ENCODE measurements at regions not wholly inside any gene's neighbourhood (a gene's known extent, or its start where the extent isn't known, plus 50 kb on each side); places are given as distances from the start of the nearest gene placed in this dataset.
A peak's percentile ranks its signal among the peaks of the same experiment; 100 is the strongest.

DNA sequence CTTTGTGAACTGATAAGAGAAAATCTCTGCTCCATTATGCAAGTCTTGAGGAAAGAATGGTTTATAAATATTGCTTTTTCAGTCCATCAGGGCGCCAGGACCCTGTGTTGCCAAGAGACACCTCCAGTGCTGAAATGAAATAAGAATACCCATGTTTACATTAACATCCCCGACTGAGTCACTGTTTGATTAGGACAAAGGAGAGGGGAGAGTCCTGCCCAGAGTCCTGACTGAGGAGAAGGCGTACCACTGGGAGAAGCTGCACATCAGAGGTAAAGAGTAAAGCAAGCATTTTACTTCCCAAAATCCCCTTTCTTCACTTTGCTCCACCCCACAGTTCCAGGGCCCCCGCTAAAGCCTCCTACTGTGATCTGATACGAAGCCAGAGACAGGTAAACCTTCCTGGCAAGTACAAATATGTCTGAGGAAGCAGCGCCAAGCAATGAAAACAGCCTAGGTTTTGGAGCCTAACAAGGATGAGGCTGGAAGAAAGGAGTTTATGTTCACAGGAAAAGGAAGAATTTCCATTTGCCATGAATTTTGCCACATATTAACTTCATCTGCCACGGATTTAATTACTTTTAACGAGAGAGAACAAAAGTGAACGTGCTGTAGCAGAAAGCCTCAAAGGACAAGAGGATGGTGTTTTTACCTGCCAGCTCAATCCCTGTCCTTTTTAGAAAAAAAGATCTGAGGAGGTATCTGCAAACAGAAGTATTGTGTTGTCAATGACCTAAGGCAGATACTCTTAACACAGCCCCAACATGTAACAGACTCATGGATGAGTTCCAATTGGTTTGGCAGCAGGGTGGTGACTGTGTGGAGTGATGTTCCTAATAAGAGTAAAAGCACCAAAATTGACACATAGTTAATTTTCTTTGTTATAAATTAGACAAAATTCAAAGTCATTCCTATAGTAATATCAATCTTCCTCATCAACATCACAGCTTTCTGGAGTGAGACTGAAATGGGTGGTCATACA lies 209.4 kb upstream of the TLE4 start:
- DNase-seq, result no peak

DNA sequence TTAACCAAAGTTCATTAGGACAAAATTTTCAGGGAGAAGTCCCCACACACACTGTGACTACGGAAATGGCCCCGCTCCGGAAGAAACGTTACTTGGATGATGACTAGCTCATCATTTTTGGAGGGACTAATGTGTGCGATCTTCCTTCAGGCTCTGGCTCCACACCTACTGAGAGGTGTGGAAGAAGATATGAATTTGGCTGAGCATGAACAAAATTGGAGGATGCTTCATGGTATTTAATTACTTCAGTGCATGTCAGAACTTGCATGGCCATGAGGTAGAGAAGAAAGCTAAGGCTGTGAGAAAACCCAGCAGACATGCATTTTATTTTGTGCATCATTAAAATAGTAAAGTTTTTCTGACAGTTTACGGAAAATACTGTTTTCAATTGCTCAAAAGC lies 202.1 kb upstream of the TLE4 start:
- no peak for DNase-seq

DNA sequence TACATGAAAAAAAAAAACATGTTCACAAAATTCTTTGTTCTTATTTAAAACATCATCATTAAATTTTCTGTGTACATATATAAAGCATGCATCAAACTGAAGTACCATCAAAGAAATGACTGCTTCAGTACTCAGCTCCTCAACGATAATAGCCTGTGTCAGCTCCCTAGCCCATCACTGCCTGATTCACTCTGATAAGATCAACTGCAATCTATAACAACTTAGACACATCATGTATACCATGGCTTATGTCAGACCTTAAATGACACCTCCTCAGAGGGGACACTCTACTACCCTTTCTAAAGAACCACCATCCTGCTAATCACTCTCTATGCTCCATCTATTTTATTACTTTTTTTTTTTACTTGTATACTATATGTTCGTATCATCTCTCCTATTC lies 200.5 kb upstream of the TLE4 start:
- DNase-seq, result no peak

DNA sequence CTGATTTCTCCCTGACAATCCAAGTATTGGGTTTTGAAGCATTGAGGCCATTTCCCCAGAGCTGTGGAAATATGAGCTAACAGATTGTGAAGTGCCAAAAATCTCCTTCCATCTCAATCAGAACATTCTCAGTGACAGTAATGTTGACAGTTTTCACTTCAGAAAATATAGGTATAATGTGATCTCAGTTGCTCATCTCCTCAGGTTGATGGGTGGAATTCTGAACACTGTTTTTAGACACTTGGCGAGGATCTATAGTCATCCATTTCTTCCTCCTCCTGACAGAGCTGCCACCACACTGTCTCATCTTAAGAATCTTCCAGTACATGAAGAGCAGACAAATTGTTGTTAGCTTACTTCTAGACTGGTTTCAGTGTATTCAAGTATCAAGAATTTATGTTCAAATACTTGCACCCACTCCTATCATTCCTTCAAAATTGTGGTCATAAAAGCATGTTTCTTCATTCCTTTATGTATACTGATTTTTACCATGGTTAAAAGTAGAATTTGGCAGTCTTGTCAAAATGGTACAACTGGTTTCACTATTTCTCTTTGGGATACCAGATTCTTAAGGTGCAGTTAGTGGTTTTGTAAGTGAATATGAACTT lies 199.7 kb upstream of the TLE4 start:
- DNase-seq, result no peak

DNA sequence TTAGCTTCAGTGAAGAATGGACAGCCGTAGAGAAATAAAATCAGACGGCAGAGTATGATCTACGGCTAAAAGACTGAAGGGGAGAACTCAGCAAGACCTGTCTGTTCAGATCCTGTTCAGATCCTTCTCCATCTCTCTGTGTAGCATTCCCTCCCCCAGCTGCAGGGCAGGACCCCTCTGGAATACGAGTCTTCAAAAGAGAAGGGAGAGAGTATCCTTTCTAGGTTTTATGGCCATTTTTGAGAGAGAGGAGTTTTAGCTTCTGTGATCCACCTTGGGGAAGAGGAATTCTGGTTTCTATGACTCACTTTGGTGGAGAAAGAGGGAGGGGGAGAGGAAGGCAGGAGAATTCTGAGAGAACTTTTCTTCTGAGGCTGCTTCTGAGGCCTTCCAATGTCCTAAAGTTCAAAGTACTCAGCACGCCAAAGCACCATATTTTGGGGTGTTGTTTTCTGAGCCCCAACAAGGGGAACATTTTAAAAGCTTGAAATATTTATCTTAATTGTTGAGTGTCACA lies 194.4 kb upstream of the TLE4 start:
- no peak for DNase-seq

DNA sequence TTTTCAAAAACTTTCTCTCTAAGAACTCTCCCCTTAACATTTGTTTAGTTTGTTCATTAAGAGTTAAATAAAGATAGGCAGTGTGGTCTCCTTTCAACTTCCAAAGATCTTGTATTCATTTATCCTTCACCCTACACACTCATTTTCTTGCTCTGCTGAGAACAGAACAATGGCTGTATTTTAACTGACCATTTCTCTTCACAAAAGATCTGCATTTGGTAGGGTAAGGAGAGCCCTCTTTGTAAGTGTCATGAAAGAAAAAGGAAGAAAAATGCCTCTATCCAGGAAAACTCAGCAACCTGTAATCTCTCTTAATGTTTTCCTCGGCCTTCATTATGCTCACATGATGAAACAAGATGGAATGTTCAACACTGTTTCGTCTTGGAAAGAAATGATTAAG lies 193.7 kb upstream of the TLE4 start:
- DNase-seq, result no peak

DNA sequence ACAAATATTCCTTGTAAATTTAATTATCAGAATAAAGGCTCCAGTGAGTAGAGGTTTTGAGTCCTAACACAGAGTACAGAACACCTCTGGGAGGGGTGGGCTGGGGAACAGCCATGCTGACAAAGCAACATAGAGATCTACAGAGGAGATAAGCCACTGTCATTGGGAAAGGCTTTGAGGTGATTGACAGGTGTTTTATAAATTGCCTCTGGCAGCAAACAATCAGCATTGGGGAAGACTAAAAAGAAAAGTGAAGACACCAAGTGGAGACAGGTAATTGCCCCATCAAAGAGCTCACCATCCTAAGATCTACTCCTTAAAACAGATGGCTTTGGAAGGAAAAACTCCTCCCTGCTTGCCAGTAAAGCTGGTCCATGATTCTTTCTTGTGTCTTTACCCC lies 189.7 kb upstream of the TLE4 start:
- DNase-seq, result no peak

DNA sequence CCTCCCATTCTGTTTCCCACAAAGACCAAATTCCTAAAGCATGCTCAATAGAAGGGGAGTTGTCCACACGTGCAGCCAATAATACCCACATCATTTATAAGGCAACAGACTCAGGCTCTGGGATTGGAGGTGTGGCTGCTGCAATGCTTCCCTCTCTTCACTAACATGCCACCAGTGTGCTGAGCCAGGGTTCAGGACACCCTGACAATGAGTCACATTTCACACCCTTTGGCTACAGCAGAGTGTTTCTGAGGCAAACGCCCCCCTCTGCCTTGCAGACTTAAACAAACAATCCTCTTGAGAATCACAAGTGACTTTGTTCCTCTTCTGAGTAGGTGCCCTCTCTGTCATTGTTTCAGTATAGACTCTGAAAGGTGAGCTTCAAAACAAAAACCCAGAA lies 189.3 kb upstream of the TLE4 start:
- DNase-seq, result no peak

DNA sequence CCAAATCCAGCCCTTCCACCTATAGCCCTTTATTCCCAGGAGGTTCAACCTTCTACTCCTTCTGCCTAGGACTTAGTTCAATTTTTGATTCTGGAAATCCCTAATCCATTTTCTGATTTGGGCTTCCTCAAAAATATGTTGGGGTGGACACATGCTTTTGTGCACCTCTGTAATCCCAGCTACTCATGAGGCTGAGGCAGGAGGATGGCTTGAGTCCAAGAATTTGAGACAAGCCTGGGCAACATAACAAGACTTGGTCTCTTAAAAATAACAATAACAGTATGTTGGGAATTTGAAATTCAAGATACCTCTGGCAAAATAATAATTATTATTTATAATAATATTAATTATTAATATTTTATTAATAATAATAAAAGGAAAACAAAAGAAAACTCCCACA lies 188.7 kb upstream of the TLE4 start:
- DNase-seq, result no peak

DNA sequence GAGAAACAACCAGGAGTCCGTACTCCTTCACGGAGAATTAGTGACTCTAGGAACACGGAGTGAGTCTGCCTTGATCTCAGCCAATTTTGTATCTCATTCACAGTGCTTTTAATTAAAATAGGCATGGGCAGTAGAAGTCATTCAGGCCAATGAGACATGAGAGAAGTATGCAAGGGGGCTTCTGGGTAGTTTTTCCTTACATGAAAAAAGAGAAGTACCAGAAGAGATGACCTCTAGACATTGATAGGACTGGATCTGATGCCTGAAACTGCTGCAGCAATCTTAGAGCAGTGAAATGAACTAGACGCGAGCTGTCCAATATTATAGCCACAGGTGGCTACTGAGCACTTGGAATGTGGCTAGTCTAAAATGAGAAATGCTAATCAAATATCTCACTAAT lies 187.7 kb upstream of the TLE4 start:
- DNase-seq, result no peak

DNA sequence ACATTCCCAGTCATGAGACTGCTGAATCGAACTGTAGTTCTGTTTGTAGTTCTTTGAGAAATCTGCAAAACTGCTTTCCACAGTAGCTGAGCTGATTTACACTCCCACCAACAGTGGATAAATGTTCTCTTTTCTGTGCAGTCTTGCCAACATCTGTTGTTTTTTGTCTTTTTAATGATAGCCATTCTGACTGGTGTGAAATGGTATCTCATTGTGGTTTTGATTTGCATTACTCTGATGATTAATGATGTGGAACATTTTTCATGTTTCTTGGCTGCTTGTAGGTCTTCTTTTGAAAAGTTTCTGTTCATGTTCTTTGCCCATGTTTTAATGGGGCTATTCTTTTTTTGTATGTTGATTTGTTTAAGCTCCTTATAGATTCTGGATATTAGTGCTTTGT lies 187.3 kb upstream of the TLE4 start:
- DNase-seq, result no peak

DNA sequence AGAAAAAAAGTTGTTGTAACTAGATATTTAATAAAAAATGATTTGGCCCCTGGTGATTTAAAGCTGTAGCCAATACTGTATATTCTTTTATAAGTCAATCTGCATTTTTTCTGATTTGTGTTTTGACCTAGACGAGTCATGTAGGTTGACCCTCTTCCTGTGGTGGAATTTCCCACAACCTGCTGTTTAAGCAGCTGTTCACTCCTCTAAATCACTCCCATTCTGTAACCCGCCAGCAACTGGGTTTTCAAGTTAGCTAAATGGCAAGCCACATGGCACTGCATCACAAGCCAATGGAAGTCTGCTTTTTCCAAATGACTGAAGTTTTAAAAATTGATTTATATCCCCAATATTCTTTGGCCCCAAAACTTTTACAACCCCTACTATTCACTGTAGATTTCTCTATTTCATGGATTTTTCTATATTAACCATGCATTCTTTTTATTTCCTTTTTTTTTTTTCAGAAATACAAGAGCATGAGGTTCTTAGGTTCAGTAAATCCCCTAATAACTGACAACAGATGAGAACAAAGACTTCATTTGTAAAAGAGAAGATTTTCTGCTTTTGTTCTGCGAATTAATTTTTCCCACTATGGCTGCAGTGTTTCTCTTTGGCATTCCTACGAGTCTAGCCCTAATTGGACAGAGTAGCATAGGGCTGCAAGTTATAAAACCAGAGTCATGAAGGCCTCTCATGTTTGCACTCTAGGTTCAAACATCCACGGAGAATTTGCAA lies 184.5 kb upstream of the TLE4 start:
- no peak for DNase-seq

DNA sequence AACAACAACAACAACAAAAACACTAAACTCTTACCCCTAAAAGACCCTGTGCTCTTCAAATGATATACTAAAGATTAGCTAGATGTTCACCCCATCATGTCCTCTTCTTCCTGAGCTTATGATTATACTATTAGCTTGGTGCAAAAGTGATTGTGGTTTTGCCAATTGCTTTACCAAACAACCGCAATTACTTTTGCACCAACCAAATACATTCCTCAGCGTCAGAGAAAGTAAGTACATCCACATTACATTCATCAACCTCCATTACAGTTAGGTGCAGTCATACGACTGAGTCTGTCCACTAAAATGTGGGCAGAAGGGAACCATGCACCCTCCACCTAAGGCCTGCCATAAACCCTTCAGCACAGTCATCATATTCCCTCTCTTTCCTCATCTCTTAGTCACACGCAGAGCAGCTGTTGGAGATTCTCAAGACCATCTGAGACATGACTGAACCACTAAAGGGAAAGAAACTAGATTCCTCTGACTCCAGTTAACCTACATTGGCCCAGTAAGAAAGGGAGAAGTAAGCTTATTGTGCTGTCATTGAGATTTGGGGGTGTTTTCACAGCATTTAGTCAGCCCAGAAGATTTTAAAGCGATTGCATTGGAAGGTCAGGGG lies 181.6 kb upstream of the TLE4 start:
- no peak for DNase-seq

DNA sequence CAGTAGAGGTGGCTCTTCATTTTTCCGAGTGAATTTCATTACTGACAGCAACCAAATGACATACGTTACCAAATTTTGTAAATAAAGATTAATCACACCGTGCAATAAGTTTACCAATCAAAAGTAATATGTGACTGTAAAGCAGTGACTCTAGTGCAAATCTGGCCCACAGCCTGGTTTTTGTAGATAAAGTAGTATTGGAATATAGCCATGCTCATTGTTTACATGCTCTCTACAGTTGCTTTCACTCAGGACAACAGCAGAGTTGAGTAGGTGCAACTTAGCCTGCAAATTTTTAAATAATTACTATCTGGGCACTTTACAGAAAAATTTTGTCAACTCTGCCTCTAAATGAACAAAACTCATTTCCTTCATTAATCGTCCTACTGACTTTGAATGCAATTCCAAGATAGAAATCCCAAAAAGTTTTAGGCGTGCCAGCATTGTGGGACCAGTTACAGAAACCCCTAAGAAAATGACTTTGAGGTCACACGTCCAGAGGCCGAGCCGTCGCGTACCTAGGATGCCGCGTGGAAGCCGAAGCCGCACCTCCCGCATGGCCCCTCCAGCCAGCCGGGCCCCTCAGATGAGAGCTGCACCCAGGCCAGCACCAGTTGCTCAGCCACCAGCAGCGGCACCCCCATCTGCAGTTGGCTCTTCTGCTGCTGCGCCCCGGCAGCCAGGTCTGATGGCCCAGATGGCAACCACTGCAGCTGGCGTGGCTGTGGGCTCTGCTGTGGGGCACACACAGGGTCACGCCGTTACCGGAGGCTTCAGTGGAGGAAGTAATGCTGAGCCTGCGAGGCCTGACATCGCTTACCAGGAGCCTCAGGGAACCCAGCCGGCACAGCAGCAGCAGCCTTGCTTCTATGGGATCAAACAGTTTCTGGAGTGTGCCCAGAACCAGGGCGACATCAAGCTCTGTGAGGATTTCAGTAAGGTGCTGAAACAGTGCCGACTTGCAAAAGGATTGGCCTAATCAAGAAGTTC lies 180.7 kb upstream of the TLE4 start:
- DNase-seq, result no peak

DNA sequence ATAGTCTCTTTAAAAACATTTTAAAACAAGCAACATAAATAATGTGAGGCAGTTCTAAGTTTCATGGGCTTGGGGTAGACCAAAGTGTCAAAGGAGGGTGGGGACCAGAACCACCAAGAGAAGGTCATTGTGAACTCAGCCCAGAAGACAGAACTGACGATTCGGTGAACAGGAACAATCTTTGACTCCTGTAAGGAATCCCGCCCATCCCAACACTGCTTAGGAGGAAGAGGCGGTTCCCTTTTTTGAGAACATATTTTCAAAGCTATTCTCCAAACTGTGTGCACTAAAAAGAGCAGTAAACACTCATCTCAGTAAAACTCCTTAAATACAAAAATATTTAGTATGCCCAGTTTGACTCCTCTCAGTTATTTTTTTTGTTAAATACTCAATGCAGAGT lies 176.5 kb upstream of the TLE4 start:
- no peak for DNase-seq

DNA sequence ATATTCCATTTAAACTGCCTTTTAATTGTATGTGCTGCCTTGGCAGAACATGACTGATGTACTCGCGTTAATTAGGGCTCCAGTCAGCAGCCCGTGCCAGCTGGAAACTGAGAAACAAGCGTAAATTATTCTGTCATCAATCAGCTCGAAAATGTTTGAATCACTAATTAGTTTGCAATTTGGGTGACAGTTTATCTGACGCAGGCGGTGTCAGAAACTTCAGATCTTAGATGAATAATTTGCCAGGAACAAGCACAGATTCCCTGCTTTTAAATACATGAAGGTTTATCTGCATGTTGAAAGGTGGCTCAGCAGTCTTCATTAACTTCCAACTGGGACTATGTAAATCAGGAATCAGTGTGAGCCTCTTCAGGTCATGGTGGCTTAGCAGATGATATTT lies 176.0 kb upstream of the TLE4 start:
- DNase-seq, result no peak

DNA sequence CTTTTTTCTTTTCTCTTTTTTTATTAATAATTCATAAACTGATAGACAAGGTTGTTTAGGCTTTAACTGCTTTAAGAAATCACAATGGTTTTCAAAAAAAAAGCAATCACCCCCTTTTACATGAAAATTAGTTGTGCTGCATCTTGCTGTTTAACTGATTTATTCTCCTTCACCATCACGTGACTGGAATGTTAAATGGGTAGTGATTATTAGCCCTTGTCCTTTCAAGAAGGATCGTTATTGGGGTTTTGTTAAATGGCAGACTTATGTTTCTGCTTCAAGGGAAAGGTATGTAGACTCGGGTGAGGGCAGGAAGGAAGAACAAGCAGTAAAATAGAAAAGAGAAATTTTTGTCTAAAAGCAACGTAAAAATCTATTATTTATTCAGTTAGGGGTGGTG lies 175.6 kb upstream of the TLE4 start:
- no peak for DNase-seq

DNA sequence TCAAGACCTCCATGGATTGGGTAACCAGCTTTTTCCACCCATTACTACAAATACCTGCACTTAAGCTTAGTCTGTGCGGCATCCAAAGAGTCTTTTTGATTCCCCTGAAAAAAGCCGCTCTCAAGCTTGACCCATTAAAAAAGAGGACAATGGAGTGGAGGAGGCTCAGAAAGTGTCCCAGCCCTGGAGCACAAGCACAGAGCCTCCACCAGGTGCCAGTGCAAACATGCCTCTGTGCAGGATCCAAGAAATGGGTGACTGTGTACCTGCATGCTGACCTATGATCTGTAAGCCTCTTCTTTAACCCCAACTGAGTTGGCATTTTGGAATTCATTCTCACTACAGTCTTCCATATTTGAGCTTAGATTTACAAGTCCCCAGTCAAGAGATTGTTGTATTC lies 168.3 kb upstream of the TLE4 start:
- DNase-seq, result peak in 1 of 2 donors; percentile 7

DNA sequence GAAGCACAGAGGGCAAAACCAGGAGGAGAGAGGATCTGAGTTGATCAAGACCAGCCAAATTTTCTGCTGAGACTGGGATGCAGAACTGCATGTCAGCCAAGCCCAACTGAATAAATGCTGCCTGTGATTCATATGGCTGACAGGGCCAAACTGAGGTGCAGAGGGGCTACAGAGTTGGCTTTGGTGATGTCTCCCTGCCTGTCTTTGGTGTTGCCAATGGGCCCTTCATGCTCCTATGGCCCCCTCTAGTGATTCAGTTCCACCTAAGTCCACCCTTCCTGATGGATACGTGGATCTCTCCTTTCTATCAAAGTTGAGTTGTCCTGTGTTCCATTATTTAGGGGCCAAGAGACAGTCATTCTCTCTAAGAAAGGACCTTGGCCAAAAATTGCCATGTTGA lies 163.6 kb upstream of the TLE4 start:
- no peak for DNase-seq

DNA sequence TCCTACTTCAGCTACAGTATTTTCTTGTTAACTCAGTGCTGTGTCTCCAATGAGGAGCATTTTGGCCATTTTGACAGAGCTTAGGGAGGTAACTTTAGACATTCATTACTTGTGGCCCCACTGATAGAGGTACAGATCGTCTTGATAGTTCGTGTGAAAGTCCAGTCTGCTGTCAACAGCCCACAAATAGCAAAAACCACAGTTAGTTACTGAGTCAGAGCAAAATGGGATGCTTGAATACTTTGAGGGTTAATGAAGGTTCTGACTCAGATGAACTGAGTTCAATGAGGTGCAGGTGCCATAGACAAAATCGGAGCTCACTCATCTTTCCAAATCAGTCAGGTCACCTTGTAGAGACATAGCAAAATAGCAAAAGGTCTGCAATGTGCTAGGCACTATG lies 163.1 kb upstream of the TLE4 start:
- DNase-seq, result no peak

DNA sequence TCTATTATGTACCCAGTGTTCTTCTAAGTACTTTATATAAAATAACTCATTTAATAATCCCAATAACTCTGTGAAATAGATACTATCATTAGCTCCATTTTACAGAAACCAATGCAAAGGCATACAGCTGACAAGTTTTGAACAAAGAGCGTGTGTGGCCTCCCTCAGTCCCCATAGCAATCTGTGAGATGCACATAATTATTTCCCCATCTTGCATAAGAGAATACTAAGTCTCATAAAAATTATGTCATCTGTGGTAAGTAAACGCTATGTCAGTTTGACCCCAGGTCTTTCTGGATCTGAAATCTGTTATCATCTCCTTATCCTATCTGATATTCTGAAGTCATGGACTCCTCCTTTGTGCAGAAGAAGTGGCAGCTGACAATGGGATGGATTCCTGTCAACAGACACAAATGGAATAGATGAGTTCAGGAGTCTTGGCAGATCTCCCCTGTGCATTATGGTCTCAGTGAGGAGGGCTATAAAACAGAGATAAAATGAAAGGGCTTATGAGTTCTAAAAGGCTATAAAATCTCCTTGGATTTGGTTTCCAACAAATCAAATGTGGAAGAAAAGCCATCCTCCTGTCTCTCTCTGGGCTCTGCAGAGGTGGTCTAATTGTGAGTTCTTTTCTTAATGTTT lies 162.5 kb upstream of the TLE4 start:
- DNase-seq, result no peak
